Stomach (tissue), 4 donors: ENCODE measurements at regions not wholly inside any gene's neighbourhood (a gene's known extent, or its start where the extent isn't known, plus 50 kb on each side); places are given as distances from the start of the nearest gene placed in this dataset.

ENCODE experiments used
- CTCF ChIP-seq, 7 experiments: fragments of 450-650 bp in 4 of 7; fragments of 200-600 bp in 3 of 7; sonication (generic) in 3 of 7; IDR thresholded peaks; one replicate each; pipeline ENCODE4 v1.5.1; 2016 to 2019; ENCODE audit warnings: antibody characterized with exemption in 7 of 7, control low read depth in 2 of 7, mild to moderate bottlenecking in 1 of 7
- EP300 ChIP-seq: sonication (generic); formaldehyde crosslinking; IDR thresholded peaks from one replicate; pipeline ENCODE4 v1.6.1; 2017; ENCODE audit warnings: antibody characterized with exemption
- POLR2A ChIP-seq, 4 donors: fragments of 450-650 bp; IDR thresholded peaks; one replicate each; pipeline ENCODE4 v1.6.1; 2016; ENCODE audit warnings: antibody characterized with exemption in 4 of 4, control low read depth in 2 of 4, mild to moderate bottlenecking in 1 of 4, moderate library complexity in 1 of 4

GRCh38 chr5:111670826-111671492 is 86.0 kb downstream of the NREP start:
- no peak for TF ChIP-seq POLR2A (IDR thresholded peaks at IDR 0.05)
- TF ChIP-seq EP300: no peak
- peak in 1 of 7 experiments; percentile 12 for TF ChIP-seq CTCF (IDR thresholded peaks at IDR 0.05)
